NCI-H226 (cell line): ENCODE measurements at regions not wholly inside any gene's neighbourhood (a gene's known extent, or its start where the extent isn't known, plus 50 kb on each side); places are given as distances from the start of the nearest gene placed in this dataset.

Experiments used
- DNase-seq: peaks from one replicate; pipeline ENCODE4 v3.0.0-alpha.2; 2015

DNA sequence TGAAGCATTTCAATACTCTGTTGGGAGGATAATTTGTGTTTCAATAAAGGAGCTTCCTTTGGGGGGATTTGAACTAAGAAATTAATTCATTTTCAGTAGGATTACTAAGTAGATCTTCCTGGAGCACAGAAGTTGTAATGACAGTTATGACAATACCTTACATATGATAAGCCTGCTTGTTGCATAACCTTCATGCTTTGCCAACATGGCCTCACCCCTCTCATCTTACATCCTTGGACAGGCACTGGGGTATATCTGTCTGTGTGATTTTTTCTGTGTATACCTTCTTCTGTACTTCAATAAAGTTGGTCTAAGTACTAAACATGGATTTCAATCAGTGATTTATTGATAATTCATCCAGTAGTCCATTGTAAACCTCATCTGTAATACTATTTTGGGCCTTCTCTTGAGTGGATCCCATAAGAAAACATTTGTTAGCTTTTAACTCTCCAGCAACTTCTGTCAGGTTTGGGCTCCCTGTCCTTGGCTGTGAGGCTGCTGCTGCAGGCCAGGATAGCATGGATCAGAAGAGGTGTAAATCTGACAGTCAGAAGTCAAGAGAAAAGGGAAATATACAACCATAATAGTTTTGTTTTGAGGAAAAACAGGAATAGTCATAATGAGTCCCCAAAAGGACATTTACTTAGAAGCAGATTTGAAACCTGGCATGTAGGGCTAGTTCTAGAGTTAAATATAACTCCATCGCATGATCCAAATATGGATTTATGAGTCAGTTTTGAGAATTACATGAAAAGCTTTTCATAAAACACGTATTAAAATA, 422.2 kb downstream of the KLF5 start:
- no peak for DNase-seq

DNA sequence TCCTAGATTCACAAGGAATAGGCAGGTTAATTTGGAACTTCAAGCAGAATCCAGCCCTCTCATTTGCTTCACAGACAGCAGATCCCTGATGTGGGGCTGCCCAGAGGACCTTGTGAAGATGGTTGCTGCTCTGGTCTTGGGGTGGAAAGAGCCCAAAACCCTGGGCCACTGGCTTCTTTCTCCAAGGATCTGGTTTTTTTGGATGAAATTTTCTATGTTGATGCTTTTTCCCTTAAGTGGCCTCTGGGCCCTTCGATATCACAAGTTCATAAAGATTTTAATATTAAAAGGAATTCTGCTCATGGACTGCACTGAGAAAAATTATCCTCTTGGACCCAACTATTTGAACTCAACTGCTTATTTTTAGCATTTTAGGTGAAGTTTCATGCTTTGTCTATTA, 421.1 kb downstream of the KLF5 start:
- no peak for DNase-seq

DNA sequence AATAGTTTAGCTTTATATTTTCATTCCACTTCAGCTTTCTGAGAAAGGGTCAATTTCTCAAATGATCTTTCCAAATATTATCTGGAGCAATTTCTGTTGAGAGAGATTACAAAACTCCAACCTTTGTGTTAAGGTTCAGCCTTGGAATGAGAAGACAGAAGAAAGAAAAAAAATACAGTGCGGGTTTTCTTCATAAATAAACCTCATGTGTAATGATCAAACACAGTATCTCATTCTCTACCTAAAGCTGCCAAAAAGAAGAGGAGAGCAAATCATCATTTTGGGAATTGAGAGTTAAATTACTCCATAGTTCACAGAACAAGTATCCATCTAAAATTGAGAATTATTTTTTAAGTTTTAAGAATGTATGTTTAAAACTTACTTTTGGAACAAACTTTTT, 420.5 kb downstream of the KLF5 start:
- no peak for DNase-seq

DNA sequence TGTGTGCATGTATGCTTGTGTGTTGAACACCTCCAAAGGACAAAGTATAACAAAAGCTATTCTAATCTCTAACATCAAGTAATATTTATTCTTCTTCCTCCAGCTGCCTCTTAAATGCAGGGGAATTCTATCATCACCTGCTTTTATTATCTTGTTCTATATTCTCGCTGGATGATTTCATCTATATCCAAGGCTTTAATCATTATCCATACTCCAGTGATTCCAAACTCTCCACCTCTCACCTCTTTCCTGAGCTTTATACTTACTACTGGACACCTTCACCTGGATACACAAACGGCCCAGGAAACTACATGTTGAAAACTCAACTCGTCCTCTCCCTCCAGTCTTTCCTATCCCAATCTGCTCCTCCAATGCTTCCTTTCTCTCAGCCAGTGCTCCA, 418.6 kb downstream of the KLF5 start:
- DNase-seq = no peak

DNA sequence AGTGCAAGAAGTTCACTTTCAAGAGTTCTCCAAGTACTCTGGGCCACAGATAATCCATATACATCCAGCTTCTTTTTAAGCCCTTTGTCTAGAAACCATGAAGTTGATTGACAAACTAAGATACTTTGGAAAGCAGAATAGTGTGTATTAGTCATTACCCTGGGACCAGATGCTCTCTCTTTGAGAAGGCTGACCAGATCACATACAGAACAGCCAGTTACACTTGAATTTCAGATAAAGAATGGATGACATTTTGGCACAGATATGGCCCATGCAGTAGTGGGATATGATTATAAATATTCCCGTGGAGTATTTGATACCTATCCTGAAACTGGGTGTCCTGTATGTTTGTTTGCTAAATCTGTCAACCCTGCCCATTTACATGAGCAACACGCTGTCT, 414.2 kb downstream of the KLF5 start:
- DNase-seq = no peak

DNA sequence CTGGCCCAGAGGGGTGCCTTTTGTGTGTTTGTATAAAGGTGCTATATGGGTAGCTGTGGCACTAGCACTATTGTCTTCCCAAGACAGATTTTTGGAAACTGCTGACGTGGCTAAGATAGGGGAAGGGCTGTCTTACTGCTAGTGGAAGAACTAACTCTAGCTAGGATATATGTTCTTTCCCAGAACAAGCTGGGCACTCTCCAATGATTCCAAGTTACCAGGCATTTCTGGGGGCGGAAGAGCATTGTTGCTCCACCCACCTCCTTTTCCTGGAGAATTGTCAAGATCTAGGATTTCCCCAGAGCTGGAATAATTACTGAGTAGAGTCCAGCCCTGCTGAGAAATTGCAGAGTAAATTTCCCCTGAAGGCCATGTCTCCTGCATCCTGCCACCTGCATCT, 408.3 kb downstream of the KLF5 start:
- peak; percentile 18 for DNase-seq

DNA sequence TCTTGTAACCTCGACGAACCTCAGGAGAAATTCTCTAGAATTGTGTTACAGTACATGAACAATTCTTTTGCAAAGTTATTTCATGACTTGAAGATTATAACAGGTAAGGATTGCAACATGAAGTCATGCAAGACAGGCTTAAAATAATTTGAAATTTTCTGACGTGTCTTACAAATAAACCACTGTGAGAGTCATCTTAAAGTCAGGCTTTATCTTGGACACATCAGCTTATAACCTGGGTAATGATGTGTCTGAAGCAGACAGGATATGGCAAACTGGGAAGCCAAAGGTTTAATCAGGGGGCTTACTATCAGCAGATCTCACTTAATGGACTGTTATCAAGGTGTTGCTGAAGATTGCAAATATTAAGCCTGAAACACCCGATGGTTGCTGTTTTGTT, 407.8 kb downstream of the KLF5 start:
- no peak for DNase-seq

DNA sequence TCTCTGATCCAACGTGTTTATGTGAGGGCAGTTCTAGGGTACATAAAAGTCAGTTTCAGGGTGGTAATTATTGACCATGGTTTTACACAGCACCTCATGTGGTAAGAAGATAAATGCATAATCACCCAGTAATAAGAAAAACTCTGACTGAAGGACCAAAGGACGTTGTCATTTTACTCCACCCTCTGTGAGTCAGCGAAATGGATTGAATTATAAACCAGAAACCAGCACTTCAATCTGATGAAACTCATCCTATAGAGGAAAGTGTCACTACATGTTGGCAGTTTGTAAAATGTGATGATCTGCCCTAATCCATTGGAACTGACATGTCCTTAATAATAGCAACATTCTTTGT, 406.8 kb downstream of the KLF5 start:
- DNase-seq = no peak

DNA sequence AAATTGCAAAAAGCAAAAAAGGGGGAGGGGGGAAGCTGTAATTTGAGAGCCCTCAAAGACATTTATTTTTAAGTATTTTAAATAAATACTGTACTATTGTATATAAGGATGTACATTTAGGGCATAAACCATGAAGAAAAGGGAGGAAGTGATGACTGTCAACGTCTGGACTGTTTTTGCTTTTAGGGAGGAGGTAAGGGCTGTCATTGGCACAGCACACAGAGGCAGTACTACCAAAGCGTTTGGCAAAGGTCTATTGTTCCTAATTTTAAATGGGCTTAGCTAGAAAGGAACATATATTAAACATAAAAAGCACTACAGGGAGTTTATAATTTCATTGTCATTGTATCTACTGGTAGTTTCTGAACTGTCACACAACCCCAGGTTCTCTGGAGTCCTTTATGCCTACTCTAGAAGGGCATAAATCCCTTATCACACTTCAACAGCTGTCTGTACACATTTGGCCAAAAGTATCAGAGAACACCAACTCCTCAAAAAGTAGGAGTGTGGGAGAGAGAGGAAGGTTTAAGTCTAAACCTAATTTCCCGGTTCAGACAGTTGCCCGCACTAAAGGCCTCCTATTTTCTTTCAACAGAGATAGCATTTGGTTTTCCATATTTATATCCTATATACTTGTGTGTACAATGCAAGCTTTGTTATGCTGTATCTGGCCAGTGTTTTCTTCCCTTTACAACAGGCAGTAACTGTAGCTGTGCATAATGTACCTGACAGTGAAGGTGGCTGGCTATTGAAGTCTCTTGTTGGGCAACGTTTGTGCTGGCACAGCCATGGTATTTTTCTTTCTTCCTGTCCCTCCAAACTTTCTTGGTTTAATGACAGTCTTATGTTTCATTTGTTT, 406.2 kb downstream of the KLF5 start:
- no peak for DNase-seq

DNA sequence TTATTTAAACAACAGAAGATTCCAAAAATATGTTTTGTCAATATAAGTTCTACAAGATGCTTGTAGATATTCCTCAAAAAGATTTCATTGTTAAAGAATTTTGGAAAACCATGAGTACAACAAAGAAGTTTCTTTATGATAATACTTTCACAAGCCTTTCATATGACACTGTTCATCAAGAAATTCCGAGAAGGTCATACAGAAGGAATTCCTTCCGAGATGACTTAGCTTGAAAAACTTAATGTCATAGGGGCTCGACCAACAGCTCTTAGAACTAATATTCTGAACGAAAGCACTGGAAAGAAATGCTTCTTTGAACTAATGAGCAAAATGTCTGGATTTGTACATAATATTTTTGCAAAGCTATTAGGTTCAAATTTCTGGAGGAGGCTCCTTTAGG, 403.4 kb downstream of the KLF5 start:
- DNase-seq = no peak

DNA sequence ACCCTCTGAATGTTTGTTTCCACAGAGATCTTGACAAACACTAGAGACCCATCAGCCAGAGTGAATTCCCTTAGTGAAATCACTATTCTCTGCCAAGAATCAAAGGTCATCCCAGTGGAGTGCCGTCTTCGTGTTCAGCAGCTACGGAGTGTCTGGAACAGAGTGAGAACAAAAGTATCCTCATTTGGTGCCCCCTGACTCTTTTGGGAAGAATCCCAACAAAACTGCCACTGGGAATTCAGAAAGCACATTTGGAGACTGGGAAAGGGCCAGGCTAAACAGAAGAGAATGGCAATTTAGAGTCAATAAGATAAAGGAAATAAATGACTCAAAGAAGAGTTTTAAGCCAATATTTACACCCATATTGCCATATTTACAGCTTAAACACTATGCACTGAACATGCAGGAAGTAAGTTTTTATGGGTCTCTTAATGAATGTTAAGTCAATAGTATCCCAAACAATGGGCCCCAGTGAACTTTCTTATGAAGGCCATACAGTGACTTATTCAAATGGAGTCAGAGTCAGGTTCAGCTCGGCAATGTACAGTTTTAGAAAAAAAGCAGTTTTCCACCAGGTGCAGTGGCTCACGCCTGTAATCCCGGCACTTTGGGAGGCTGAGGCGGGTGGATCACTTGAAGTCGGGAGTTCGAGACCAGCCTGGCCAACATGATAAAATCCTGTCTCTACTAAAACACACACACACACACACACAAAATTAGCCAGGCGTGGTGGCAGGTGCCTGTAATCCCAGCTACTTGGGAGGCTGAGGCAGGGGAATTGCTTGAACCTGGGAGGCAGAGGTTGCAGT, 392.6 kb downstream of the KLF5 start:
- no peak for DNase-seq

DNA sequence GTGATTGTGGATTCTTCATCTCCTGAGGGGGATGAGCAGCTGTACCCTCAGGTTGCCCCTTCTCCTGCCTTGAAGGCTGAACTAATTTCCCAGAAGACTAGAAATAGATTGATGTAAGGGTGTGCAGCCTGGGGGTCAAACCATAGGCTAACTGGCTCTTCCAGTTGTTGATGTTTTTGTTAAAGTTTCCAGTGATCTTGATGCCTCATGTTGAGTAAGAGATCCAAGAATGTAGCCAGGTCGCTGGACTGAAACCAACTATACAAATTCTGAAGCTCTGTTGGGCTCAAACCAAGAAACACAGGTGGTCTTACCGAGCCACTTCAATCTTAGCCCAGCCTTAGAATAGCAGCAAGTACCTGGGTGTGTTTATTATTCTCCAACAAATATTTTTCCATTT, 391.8 kb downstream of the KLF5 start:
- DNase-seq = no peak

DNA sequence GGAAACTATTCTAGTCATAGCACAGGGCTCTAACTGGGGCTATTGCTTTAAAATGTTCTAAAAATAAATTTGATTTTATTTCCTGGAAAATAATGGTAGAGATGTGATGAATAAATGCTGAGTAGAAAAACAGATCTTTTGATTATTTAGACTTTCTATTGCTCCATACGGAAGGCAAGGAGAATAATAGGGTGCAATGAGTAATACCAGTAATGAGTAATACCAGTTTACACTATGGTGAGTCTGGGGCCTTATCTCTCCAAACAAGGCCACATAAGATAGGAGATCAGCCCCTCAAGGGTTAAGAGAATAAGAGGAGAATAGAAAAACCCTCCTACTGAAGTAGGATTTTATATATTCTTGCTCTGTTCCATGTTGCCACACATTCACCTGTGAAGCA, 390.4 kb downstream of the KLF5 start:
- peak; percentile 43 for DNase-seq

DNA sequence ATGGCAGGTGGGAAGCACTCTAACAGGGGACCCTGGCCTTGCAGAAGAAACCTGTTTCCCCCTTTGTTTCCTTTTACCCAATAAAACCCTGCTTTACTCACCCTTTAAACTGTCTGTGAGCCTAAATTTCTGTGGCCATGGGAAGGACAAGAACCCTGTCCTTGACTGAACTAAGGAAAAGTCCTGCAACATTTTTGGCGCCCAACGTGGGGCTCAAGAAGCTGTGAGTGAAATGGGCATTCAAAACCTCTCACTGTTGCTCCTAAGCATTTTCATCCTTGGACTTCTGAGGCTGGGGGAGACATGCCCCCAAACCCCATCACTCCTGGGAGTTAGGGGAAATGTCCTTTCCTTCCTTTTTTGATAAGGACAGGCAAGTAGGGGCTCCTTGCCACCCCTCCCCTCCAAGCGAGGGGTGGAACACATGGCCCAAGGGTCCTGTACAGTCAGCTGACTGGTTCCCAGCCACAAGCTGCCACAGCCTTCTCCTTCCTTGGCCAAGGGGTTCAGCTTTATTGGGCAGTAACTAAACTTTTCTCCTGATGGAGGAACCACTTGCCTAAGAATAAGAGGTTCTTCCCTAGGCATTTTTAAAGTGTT, 381.6 kb downstream of the KLF5 start:
- no peak for DNase-seq

DNA sequence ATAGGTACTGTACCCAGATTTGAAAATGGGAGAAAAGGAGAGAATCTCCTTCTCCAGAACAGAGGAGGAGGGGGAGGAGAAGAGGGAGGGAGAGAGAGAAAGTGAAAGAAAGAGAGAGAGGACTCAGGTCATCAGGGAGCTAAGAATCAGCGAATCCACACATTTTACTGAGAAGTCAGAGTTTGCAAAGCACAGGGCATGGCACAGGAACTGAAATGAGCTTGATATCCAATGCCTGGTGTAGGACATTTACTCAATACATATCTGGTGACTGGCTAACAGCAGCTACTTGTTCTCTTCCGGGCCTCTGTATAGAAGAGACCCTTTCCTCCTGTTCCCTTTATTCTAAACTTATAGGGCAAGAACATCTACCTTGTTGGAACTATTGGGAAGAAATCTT, 375.1 kb downstream of the KLF5 start:
- no peak for DNase-seq

DNA sequence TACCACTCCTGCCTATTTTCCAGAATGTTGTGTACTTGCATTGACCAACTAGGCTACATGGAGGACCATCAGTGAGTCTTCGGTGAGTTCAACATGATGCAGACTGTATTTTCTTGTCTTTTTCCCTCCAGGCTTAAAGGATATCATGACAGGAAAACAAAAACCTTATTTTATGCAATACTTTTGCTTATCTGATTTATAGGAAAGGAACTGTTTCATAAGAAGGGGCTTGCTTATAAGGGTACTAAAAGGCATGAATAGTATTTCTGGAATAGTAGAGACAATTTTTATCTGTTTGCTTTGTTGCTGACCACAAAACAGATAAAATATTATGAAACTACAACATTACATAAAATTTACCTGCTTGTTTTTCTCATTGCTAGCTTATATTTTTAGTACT, 374.7 kb downstream of the KLF5 start:
- no peak for DNase-seq

DNA sequence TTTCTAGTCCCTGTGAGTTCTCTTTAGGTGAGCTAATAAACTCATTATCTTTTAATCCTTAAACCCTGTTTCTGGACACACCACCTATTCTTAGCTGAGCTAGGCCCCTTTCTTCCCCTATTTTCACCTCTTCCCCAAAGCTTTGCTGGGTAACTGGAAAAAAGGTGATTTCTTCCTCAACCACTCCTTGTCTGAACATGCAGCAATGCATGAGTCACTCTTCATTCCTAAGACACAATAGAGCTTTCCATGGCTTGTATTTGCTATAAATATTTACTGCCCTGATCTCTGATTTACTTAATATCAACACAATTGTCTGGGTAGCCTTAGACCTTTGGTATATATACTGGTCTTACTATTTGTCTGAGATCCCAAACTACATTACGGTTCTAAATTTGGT, 370.9 kb downstream of the KLF5 start:
- DNase-seq = peak; percentile 40

DNA sequence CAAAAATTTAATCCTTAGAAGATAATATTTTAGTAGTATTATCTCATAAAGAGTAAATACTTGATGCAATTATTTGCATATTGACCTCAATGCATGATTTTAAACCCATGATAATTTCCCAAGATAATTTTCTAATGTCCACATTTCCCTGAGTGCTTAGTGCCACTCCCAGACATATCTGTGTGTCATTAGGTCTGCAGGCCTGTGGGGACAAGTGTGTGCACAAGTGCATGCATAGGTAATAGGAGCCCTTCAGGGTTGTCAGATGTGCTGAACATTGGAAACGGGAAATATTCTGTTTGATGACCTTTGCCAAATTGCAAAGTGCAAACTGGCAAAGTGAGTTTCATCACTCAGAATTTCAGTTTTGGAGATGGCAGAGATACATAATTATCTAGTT, 369.9 kb downstream of the KLF5 start:
- DNase-seq = no peak

DNA sequence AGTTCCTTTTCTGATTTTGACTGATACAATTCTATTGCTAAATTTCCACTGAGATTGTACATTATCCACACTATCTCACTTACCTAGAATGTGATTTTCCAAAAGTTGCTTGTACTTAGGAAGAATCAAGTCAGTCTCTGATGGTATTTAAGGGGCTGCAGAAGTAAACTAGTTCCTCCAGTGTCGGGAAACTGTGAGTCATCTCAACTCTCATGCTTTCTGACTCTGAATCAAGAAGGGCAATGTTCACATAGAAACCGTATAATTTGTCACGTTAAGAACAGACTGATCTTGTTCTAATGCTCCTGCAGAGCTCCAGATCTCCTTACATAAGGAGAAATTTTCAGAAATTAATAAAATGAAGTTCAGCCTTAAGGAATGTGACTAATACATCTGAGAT, 369.3 kb downstream of the KLF5 start:
- peak; percentile 16 for DNase-seq

DNA sequence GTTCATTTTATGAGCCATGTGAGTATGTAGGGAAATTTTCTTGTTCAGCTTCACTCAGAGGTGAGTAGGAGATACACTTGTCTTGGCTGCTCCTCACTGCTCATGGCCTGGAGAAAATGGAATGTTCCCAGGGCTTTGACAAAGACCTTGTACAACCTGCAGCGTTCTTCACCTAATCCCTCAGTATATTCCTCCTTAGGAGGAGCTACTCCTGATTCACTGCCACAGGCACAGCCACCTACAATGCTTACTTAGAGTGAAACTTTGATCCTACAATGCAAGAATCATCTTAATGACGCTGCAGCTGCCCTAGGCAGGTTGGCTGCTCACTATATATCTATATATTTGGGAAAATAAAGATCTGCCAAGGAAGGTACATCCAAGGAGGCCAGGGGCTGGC, 364.2 kb downstream of the KLF5 start:
- no peak for DNase-seq

DNA sequence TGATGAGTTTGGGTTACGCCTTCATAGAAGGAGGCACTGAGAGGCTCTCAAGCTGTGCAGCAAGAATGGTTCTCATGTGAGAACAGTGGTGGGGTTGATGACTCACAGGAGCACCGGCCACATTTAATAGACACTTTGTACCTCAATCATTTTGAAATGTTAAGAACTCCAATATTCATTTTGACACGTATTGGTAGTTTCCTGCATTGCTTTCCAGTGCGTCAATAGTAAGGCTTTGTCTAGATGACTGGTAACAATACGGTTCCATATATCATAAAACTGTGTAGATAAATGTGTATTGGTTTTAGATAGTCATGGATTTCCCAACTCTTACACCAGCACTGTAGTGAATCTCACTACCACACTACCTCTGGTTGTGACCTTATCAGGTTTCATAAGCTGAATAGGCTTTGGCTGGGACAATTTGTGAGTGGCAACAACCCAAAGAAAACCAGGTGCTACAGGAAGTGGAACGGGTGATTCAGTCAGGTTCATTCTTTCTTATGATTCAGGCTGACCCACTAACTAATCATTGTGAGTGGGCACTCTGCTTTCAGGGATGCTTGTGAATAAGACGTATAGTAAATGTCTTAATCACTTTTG, 362.6 kb downstream of the KLF5 start:
- peak; percentile 19 for DNase-seq

DNA sequence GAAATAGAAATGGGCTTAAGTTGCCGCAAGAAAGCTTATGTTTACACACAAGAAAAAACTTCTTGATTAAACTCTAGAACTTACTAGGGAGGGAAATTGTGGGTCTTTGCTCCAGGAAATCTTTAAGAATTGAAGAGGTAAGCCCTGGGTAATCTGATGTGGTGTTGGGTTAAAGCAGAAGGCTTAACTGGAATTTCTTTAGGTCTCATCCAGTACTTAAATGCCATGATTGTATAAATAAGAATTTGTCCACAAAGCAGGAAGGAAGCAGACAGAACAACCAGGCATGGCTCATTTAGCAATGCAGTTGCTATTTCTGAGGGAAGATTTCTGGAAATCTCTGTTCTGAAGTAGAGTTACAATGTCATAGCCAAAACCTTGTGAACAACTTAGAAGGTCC, 360.4 kb downstream of the KLF5 start:
- DNase-seq = no peak
